ENCODE measurements at regions not wholly inside any gene's neighbourhood (a gene's known extent, or its start where the extent isn't known, plus 50 kb on each side); places are given as distances from the start of the nearest gene placed in this dataset.

DNA sequence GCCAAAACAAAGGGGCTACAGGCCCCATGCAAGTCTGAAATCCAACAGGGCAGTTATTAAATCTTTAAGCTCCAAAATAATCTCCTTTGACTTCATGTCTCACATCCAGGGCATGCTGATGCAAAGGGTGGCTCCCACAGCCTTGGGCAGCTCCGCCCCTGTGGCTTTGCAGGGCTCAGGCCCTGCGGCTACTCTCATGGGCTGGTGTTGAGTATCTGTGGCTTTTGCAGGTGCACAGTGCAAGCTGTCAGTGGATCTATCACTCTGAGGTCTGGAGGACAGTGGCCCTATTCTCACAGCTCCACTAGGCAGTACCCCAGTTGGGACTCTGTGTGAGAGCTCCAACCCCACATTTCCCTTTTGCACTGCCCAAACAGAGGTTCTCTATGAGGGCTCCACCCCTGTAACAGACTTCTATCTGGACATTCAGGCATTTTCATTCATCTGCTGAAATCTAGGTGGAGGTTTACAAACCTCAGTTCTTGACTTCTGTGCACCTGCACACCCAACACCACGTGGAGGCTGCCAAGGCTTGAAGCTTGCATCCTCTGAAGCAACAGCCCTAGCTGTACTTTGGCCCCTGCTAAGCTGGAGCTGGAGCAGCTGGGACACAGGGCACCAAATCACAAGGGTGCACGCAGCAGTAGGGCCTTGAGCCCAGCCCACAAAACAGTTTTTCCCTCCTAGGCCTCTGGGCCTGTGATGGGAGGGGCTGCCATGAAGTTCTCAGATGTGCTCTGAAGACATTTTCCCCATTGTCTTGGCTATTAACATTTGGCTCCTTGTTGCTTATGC lies 154.8 kb upstream of the PDE5A start:
- FAIRE-seq = no peak
- ChIA-PET POLR2A (no interaction called here), CTCF (ENCODE audit: low intra/inter-chr PET ratio, low total read pairs) (no interaction called here)
- H3K27me3 ChIP-seq (ENCODE audit: control insufficient read depth in 1 of 2, insufficient read depth in 2 of 2, low read length in 2 of 2) = no peaks in the 10 kb centered on the region
- no TSS peak for BruUV-seq (replicated peaks)
- intact Hi-C loops (cut with micrococcal nuclease; ENCODE audit: unreplicated experiment) (no loop called here), in situ Hi-C loops (cut with HindIII; ENCODE audit: extremely low pct_ligation_motif_present, low pct_unique_long_range_greater_than_20kb) (loop anchor here (10.0 kb wide), 1 partner anchor 149 kb away; no protein-coding TSS in a partner anchor)
- no peak overlapping the region for H2AFZ ChIP-seq (ENCODE audit: low read length)
- no peaks in the 10 kb centered on the region for H3K4me1 ChIP-seq (ENCODE audit: insufficient read depth, low read length)
- H3K27ac ChIP-seq (ENCODE audit: extremely low read length, insufficient read depth, low read length) = no peak overlapping the region
- 30% methylated on average over 2 of the region's 4 CpGs for WGBS (ENCODE audit: low lambda C conversion rate)
- no peak overlapping the region for H3K4me3 ChIP-seq (replicated peaks in 1 of 3; ENCODE audit: insufficient read depth in 1 of 3, low read depth in 2 of 3, low read length in 3 of 3)
- H3K4me2 ChIP-seq (ENCODE audit: low read depth, low read length) = no peak overlapping the region
- no peaks in the 10 kb centered on the region for H4K20me1 ChIP-seq (ENCODE audit: insufficient read depth, low read length)
- H3K36me3 ChIP-seq (replicated peaks in 1 of 2; ENCODE audit: control insufficient read depth in 1 of 2, insufficient read depth in 2 of 2, low read length in 2 of 2) = no peaks in the 10 kb centered on the region
- DNase-seq (ENCODE audit: low spot score) = no peak
- H3K79me2 ChIP-seq (ENCODE audit: insufficient read depth, low read length) = no peaks in the 10 kb centered on the region
- ATAC-seq = no peak
- no peak overlapping the region for H3K9ac ChIP-seq (ENCODE audit: insufficient read depth, low read depth, low read length)
- H3K9me3 ChIP-seq (ENCODE audit: low read length) = peaks cover 6% of the 10 kb centered on the region; the same call in 1 of the 2 replicates
- no peak for TF ChIP-seq PHF5A (CRISPR knock-in tag; IDR thresholded peaks at IDR 0.05; ENCODE audit: low read depth, unreplicated experiment)
- TF ChIP-seq ATF7 (IDR thresholded peaks at IDR 0.05) = no peak
- no peak for TF ChIP-seq ATF7 (CRISPR knock-in tag; IDR thresholded peaks at IDR 0.05)
- 0 out of 2 replicates have a peak, but pooled peaks have one; percentile 14 for TF ChIP-seq HNF4A (CRISPR knock-in tag; IDR thresholded peaks at IDR 0.05)
- no peak for TF ChIP-seq ZFP37 (CRISPR knock-in tag; IDR thresholded peaks at IDR 0.05; ENCODE audit: borderline replicate concordance)

DNA sequence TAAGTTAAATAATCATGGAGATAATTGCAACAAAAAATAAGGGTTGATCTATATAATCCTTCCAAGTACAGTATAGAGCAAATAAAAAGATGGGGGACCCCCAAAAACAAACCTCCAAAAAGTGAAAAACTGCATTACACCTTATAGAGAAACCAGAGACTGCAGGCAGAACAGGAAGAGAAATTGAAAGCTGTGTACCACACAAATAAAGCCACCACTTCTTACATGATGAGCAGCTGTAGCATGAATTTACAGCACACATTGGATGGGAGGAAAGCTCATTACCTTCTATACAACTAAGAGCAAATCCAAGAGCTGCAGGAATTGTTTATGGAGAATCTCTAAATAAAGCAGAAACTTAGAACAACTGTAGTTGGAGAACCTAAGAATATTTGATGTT lies 152.4 kb upstream of the PDE5A start:
- H3K4me2 ChIP-seq (ENCODE audit: low read depth, low read length) = no peak overlapping the region
- intact Hi-C loops (cut with micrococcal nuclease; ENCODE audit: unreplicated experiment) = no loop called here
- H3K79me2 ChIP-seq (ENCODE audit: insufficient read depth, low read length) = no peaks in the 10 kb centered on the region
- peaks cover 6% of the 10 kb centered on the region; the same call in 1 of the 2 replicates for H3K9me3 ChIP-seq (ENCODE audit: low read length)
- H4K20me1 ChIP-seq (ENCODE audit: insufficient read depth, low read length) = no peaks in the 10 kb centered on the region
- H2AFZ ChIP-seq (ENCODE audit: low read length) = no peak overlapping the region
- ChIA-PET CTCF (ENCODE audit: low intra/inter-chr PET ratio, low total read pairs) (no interaction called here), POLR2A (no interaction called here)
- no peaks in the 10 kb centered on the region for H3K4me1 ChIP-seq (ENCODE audit: insufficient read depth, low read length)
- H3K27me3 ChIP-seq (ENCODE audit: control insufficient read depth in 1 of 2, insufficient read depth in 2 of 2, low read length in 2 of 2) = no peaks in the 10 kb centered on the region
- no peak overlapping the region for H3K27ac ChIP-seq (ENCODE audit: extremely low read length, insufficient read depth, low read length)
- H3K36me3 ChIP-seq (replicated peaks in 1 of 2; ENCODE audit: control insufficient read depth in 1 of 2, insufficient read depth in 2 of 2, low read length in 2 of 2) = no peaks in the 10 kb centered on the region
- no peak for FAIRE-seq
- in situ Hi-C loops (cut with HindIII; ENCODE audit: extremely low pct_ligation_motif_present, low pct_unique_long_range_greater_than_20kb) = loop anchor here (10.0 kb wide), 1 partner anchor 146 kb away; no protein-coding TSS in a partner anchor
- BruUV-seq (replicated peaks) = no TSS peak
- no peak for DNase-seq (ENCODE audit: low spot score)
- no peak for ATAC-seq
- no peak overlapping the region for H3K9ac ChIP-seq (ENCODE audit: insufficient read depth, low read depth, low read length)
- H3K4me3 ChIP-seq (replicated peaks in 1 of 3; ENCODE audit: insufficient read depth in 1 of 3, low read depth in 2 of 3, low read length in 3 of 3) = no peak overlapping the region
- TF ChIP-seq, protein P1, sequence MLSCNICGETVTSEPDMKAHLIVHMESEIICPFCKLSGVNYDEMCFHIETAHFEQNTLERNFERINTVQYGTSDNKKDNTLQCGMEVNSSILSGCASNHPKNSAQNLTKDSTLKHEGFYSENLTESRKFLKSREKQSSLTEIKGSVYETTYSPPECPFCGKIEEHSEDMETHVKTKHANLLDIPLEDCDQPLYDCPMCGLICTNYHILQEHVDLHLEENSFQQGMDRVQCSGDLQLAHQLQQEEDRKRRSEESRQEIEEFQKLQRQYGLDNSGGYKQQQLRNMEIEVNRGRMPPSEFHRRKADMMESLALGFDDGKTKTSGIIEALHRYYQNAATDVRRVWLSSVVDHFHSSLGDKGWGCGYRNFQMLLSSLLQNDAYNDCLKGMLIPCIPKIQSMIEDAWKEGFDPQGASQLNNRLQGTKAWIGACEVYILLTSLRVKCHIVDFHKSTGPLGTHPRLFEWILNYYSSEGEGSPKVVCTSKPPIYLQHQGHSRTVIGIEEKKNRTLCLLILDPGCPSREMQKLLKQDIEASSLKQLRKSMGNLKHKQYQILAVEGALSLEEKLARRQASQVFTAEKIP (CRISPR knock-in tag; IDR thresholded peaks at IDR 0.05; ENCODE audit: borderline replicate concordance) = no peak
- TF ChIP-seq ZNF468 (CRISPR knock-in tag; IDR thresholded peaks at IDR 0.05) = no peak
- TF ChIP-seq, protein P2, sequence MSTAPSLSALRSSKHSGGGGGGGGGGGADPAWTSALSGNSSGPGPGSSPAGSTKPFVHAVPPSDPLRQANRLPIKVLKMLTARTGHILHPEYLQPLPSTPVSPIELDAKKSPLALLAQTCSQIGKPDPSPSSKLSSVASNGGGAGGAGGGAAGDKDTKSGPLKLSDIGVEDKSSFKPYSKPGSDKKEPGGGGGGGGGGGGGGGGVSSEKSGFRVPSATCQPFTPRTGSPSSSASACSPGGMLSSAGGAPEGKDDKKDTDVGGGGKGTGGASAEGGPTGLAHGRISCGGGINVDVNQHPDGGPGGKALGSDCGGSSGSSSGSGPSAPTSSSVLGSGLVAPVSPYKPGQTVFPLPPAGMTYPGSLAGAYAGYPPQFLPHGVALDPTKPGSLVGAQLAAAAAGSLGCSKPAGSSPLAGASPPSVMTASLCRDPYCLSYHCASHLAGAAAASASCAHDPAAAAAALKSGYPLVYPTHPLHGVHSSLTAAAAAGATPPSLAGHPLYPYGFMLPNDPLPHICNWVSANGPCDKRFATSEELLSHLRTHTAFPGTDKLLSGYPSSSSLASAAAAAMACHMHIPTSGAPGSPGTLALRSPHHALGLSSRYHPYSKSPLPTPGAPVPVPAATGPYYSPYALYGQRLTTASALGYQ (CRISPR knock-in tag; IDR thresholded peaks at IDR 0.05) = no peak
- TF ChIP-seq, protein P3, sequence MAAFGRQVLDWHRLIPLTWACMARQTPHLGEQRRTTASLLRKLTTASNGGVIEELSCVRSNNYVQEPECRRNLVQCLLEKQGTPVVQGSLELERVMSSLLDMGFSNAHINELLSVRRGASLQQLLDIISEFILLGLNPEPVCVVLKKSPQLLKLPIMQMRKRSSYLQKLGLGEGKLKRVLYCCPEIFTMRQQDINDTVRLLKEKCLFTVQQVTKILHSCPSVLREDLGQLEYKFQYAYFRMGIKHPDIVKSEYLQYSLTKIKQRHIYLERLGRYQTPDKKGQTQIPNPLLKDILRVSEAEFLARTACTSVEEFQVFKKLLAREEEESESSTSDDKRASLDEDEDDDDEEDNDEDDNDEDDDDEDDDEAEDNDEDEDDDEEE (CRISPR knock-in tag; IDR thresholded peaks at IDR 0.05) = no peak
- TF ChIP-seq ZNF678 (CRISPR knock-in tag; IDR thresholded peaks at IDR 0.05) = no peak
- no peak for TF ChIP-seq RBAK (CRISPR knock-in tag; IDR thresholded peaks at IDR 0.05)
- no peak for TF ChIP-seq GATAD1 (CRISPR knock-in tag; IDR thresholded peaks at IDR 0.05)
- no peak for TF ChIP-seq ZFYVE20 (CRISPR knock-in tag; IDR thresholded peaks at IDR 0.05; ENCODE audit: borderline replicate concordance, low read depth)
- no peak for TF ChIP-seq ZNF557 (CRISPR knock-in tag; IDR thresholded peaks at IDR 0.05)
- no peak for TF ChIP-seq SOX5 (CRISPR knock-in tag; IDR thresholded peaks at IDR 0.05; ENCODE audit: borderline replicate concordance)
